ENCODE measurements at regions not wholly inside any gene's neighbourhood (a gene's known extent, or its start where the extent isn't known, plus 50 kb on each side); places are given as distances from the start of the nearest gene placed in this dataset.

- no peak overlapping the region for H3K27ac ChIP-seq
- no peak overlapping the region for H3K4me2 ChIP-seq (ENCODE audit: low read length)
- no peaks in the 10 kb centered on the region for H3K27me3 ChIP-seq (ENCODE audit: control insufficient read depth, insufficient read depth, low read length)
- no peaks in the 10 kb centered on the region for H3K9me3 ChIP-seq (ENCODE audit: control insufficient read depth, low read length)
- H3K4me1 ChIP-seq: no peaks in the 10 kb centered on the region
- H3K36me3 ChIP-seq (ENCODE audit: control insufficient read depth, insufficient read depth, low read length): no peaks in the 10 kb centered on the region
- no peaks in the 10 kb centered on the region for H3K79me2 ChIP-seq
- no peak for TF ChIP-seq CTCF (IDR thresholded peaks at IDR 0.05)
- no peak overlapping the region for H3K4me3 ChIP-seq (ENCODE audit: low read depth, low read length)
- no peak overlapping the region for H3K9ac ChIP-seq
- H2AFZ ChIP-seq: no peak overlapping the region
Measured at GRCh38 chr5:23028445-23029021, 175.4 kb upstream of the CDH12 start.

- H3K4me1 ChIP-seq: no peaks in the 10 kb centered on the region
- no peaks in the 10 kb centered on the region for H3K9me3 ChIP-seq (ENCODE audit: control insufficient read depth, low read length)
- no peak overlapping the region for H3K9ac ChIP-seq
- no peak overlapping the region for H2AFZ ChIP-seq
- H3K27ac ChIP-seq: no peak overlapping the region
- no peaks in the 10 kb centered on the region for H3K79me2 ChIP-seq
- H3K27me3 ChIP-seq (ENCODE audit: control insufficient read depth, insufficient read depth, low read length): no peaks in the 10 kb centered on the region
- no peak overlapping the region for H3K4me2 ChIP-seq (ENCODE audit: low read length)
- TF ChIP-seq CTCF (IDR thresholded peaks at IDR 0.05): no peak
- no peak overlapping the region for H3K4me3 ChIP-seq (ENCODE audit: low read depth, low read length)
- no peaks in the 10 kb centered on the region for H3K36me3 ChIP-seq (ENCODE audit: control insufficient read depth, insufficient read depth, low read length)
Measured at GRCh38 chr5:23027830-23028229, 174.7 kb upstream of the CDH12 start.

- no peaks in the 10 kb centered on the region for H3K9me3 ChIP-seq (ENCODE audit: control insufficient read depth, low read length)
- no peak for TF ChIP-seq CTCF (IDR thresholded peaks at IDR 0.05)
- H3K27me3 ChIP-seq (ENCODE audit: control insufficient read depth, insufficient read depth, low read length): no peaks in the 10 kb centered on the region
- H3K27ac ChIP-seq: no peak overlapping the region
- no peaks in the 10 kb centered on the region for H3K79me2 ChIP-seq
- no peaks in the 10 kb centered on the region for H3K36me3 ChIP-seq (ENCODE audit: control insufficient read depth, insufficient read depth, low read length)
- no peak overlapping the region for H3K4me2 ChIP-seq (ENCODE audit: low read length)
- H2AFZ ChIP-seq: no peak overlapping the region
- no peak overlapping the region for H3K4me3 ChIP-seq (ENCODE audit: low read depth, low read length)
- no peak overlapping the region for H3K9ac ChIP-seq
- no peaks in the 10 kb centered on the region for H3K4me1 ChIP-seq
Measured at GRCh38 chr5:23027331-23027730, 174.2 kb upstream of the CDH12 start.

GRCh38 chr5:23026252-23027170, 173.4 kb upstream of the CDH12 start:
- no peaks in the 10 kb centered on the region for H3K36me3 ChIP-seq (ENCODE audit: control insufficient read depth, insufficient read depth, low read length)
- no peaks in the 10 kb centered on the region for H3K79me2 ChIP-seq
- TF ChIP-seq CTCF (IDR thresholded peaks at IDR 0.05): no peak
- no peaks in the 10 kb centered on the region for H3K4me1 ChIP-seq
- no peak overlapping the region for H3K9ac ChIP-seq
- H2AFZ ChIP-seq: no peak overlapping the region
- H3K4me3 ChIP-seq (ENCODE audit: low read depth, low read length): no peak overlapping the region
- no peak overlapping the region for H3K4me2 ChIP-seq (ENCODE audit: low read length)
- no peaks in the 10 kb centered on the region for H3K9me3 ChIP-seq (ENCODE audit: control insufficient read depth, low read length)
- H3K27ac ChIP-seq: no peak overlapping the region
- H3K27me3 ChIP-seq (ENCODE audit: control insufficient read depth, insufficient read depth, low read length): no peaks in the 10 kb centered on the region
